Gastrocnemius medialis (tissue), 4 donors: ENCODE measurements at regions not wholly inside any gene's neighbourhood (a gene's known extent, or its start where the extent isn't known, plus 50 kb on each side); places are given as distances from the start of the nearest gene placed in this dataset.

Experiments
- CTCF ChIP-seq, 5 experiments: fragments of 450-650 bp in 3 of 5; fragments of 200-600 bp in 2 of 5; sonication (generic) in 2 of 5; IDR thresholded peaks in 4 of 5; conservative IDR thresholded peaks in 1 of 5; 1 replicate in 4 of 5; 2 replicates in 1 of 5; pipeline ENCODE4 v1.5.1; 2016 to 2019; ENCODE audit warnings: antibody characterized with exemption in 5 of 5, mild to moderate bottlenecking in 3 of 5, moderate library complexity in 3 of 5
- POLR2A ChIP-seq, 2 donors: fragments of 450-650 bp; IDR thresholded peaks; one replicate each; pipeline ENCODE4 v1.6.1; 2017; ENCODE audit warnings: antibody characterized with exemption in 2 of 2, mild to moderate bottlenecking in 2 of 2, moderate library complexity in 2 of 2

GRCh38 chr12:93202688-93203087 is 175.0 kb upstream of the NUDT4 start:
- TF ChIP-seq CTCF (IDR thresholded peaks at IDR 0.05 in 4 of 5, conservative IDR thresholded peaks at IDR 0.05 in 1 of 5) = no peak
- TF ChIP-seq POLR2A (IDR thresholded peaks at IDR 0.05) = no peak
